K562 (cell line): ENCODE measurements at regions not wholly inside any gene's neighbourhood (a gene's known extent, or its start where the extent isn't known, plus 50 kb on each side); places are given as distances from the start of the nearest gene placed in this dataset.
A peak's percentile ranks its signal among the peaks of the same experiment; 100 is the strongest.
"Not testable (repeated sequence)": the region's sequence is repeated elsewhere in the genome, so short reads cannot be mapped to it uniquely, and the experiment has no call there.

Experiments used
- ATAC-seq: fragments of 200-7000 bp; cut with Tn5 transposase; 3 replicates; pipeline ENCODE4 v1.9.1; 2020; ENCODE audit warnings: moderate library complexity
- BruUV-seq: library from RNA; stranded (reverse); fragments of 400-500 nt; replicated peaks from 2 replicates; lab custom pipeline; 2021; lab: Mats Ljungman, UMichigan
- CTCF ChIA-PET: fragments of 300-600 bp; formaldehyde crosslinking; extraction: SDS; loops from one replicate; lab custom pipeline; 2021; ENCODE audit warnings: low intra/inter-chr PET ratio; lab: Yijun Ruan, JAX
- POLR2A ChIA-PET: fragments of 300-600, 350-650 bp; sonication (Branson Sonifier 250); formaldehyde crosslinking; extraction: SDS; loops from one replicate; lab custom pipeline; 2021; ENCODE audit warnings: antibody characterized with exemption, inconsistent platforms; lab: Yijun Ruan, JAX
- DNase-seq, 4 experiments: peaks; one replicate each; pipeline versions ENCODE4 v3.0.0 to v3.0.0-alpha.2; 2011 to 2018; ENCODE audit warnings: low spot score in 3 of 4, mixed read lengths in 3 of 4; ENCODE audit errors: extremely low read depth in 1 of 4
- FAIRE-seq: peaks from 2 replicates; lab custom pipeline; 2011; peaks lifted over from hg19 to GRCh38; lab: Jason Lieb, UNC
- H2AFZ ChIP-seq: 2 replicates; pipeline ENCODE4 v1.6.0; 2011; ENCODE audit warnings: low read depth, low read length, control low read depth, inconsistent platforms
- H3K27ac ChIP-seq: fragments of 200-600 bp; 3 replicates; pipeline ENCODE4 v1.8.0; 2011; ENCODE audit warnings: low read depth, mild to moderate bottlenecking, control low read depth, inconsistent platforms, low read length, moderate library complexity, mixed read lengths; ENCODE audit errors: extremely low read depth
- H3K27me3 ChIP-seq, 2 experiments: fragments of 300-600 bp in 1 of 2; 2 replicates in 1 of 2; 3 replicates in 1 of 2; pipeline versions ENCODE4 v1.6.0 to v1.8.0; 2011; ENCODE audit warnings: inconsistent platforms in 2 of 2, low read length in 2 of 2, mild to moderate bottlenecking in 1 of 2, mixed read lengths in 1 of 2, moderate library complexity in 1 of 2; ENCODE audit not compliant: control insufficient read depth in 2 of 2, insufficient read depth in 2 of 2
- H3K36me3 ChIP-seq: fragments of 300-600 bp; 3 replicates; pipeline ENCODE4 v1.8.0; 2011; ENCODE audit warnings: mild to moderate bottlenecking, low read length, inconsistent platforms; ENCODE audit not compliant: control insufficient read depth, insufficient read depth
- H3K4me1 ChIP-seq, 2 experiments: fragments of 200-600 bp in 1 of 2; replicated peaks in 1 of 2; 2 replicates in 1 of 2; 3 replicates in 1 of 2; pipeline versions ENCODE4 v1.5.1 to v1.8.0; 2011; ENCODE audit warnings: inconsistent platforms in 2 of 2, low read length in 2 of 2, mild to moderate bottlenecking in 1 of 2, mixed read lengths in 1 of 2, moderate library complexity in 1 of 2; ENCODE audit not compliant: control insufficient read depth in 2 of 2, insufficient read depth in 2 of 2
- H3K4me2 ChIP-seq: 2 replicates; pipeline ENCODE4 v1.6.1; 2011; ENCODE audit warnings: low read length, control low read depth, inconsistent platforms, mixed read lengths; ENCODE audit not compliant: insufficient read depth
- H3K4me3 ChIP-seq: fragments of 200-600 bp; sonication (generic), shearing (Covaris generic); 2 replicates; pipeline ENCODE4 v1.5.1; 2016; ENCODE audit warnings: control low read depth, inconsistent platforms
- H3K79me2 ChIP-seq: fragments of 200-600 bp; 3 replicates; pipeline ENCODE4 v1.8.0; 2011; ENCODE audit warnings: low read length, inconsistent platforms; ENCODE audit not compliant: control insufficient read depth, insufficient read depth
- H3K9ac ChIP-seq, 2 experiments: 2 replicates each; pipeline versions ENCODE4 v1.6.0 to v1.6.1; 2011; ENCODE audit warnings: low read depth in 2 of 2, low read length in 2 of 2, control low read depth in 1 of 2, inconsistent platforms in 1 of 2, mild to moderate bottlenecking in 1 of 2, mixed read lengths in 1 of 2; ENCODE audit not compliant: insufficient read depth in 1 of 2
- H3K9me1 ChIP-seq: one replicate; pipeline ENCODE4 v1.6.0; 2011; ENCODE audit warnings: inconsistent platforms, mild to moderate bottlenecking, low read length, moderate library complexity; ENCODE audit not compliant: control insufficient read depth, insufficient read depth
- H3K9me3 ChIP-seq: replicated peaks from 2 replicates; pipeline ENCODE4 v1.5.1; 2011; ENCODE audit warnings: low read depth, low read length, inconsistent platforms; ENCODE audit not compliant: control insufficient read depth, insufficient read depth
- H4K20me1 ChIP-seq: replicated peaks from 2 replicates; pipeline ENCODE4 v1.6.1; 2011; ENCODE audit warnings: low read length, inconsistent platforms, mixed read lengths; ENCODE audit not compliant: control insufficient read depth, insufficient read depth
- CXXC5 ChIP-seq: fragments of 250-450 bp; sonication (Bioruptor Pico); IDR thresholded peaks from 2 replicates; pipeline ENCODE4 v1.8.0; 2022; ENCODE audit warnings: inconsistent platforms, mild to moderate bottlenecking, moderate library complexity
- USF1 ChIP-seq: sonication (generic); formaldehyde crosslinking; IDR thresholded peaks from 2 replicates; pipeline ENCODE4 v1.9.0; 2022; ENCODE audit warnings: mild to moderate bottlenecking, missing genetic modification reagents
- ZNF263 ChIP-seq: sonication (generic); formaldehyde crosslinking; IDR thresholded peaks from 2 replicates; pipeline ENCODE4 v1.8.0; 2022; ENCODE audit warnings: mild to moderate bottlenecking, missing genetic modification reagents, borderline replicate concordance
- WGBS: fragments of 100-300 bp; shearing (Covaris generic); methylation state at CpG from one replicate; pipeline ENCODE4 v1.1.6; 2016; ENCODE audit warnings: low coverage, mixed read lengths; ENCODE audit not compliant: insufficient coverage; ENCODE audit errors: missing lambda C conversion rate; 5-methylcytosine and 5-hydroxymethylcytosine counted together
- in situ Hi-C: fragments of 300-500 bp; cut with MboI; formaldehyde crosslinking; loops from 4 replicates; pipeline ENCODE4 v1.15.0; 2018; ENCODE audit warnings: inconsistent platforms, mixed read lengths
- intact Hi-C: fragments of 100-400 bp; cut with micrococcal nuclease; formaldehyde crosslinking; loops from 2 replicates; pipeline ENCODE4 v1.14.2; 2022

- Histone ChIP-seq H3K27me3 (peaks cover 0 to 4% of the 10 kb centered on the region in 2 experiments; a peak in 1 of 5 replicates), H4K20me1 (no peaks in the 10 kb centered on the region), H3K9me1 (no peaks in the 10 kb centered on the region), H3K36me3 (no peaks in the 10 kb centered on the region), H3K4me3 (no peak overlapping the region), H3K4me1 (no peaks in the 10 kb centered on the region), H3K9me3 (no peaks in the 10 kb centered on the region), H2AFZ (no peak overlapping the region), H3K79me2 (no peaks in the 10 kb centered on the region), H3K27ac (no peak overlapping the region), H3K4me2 (no peak overlapping the region), H3K9ac (no peak overlapping the region)
- 0% methylated on average over 1 of the region's 7 CpGs for WGBS
- ATAC-seq, result no peak
- ChIA-PET POLR2A (no interaction called here), CTCF (no interaction called here)
- BruUV-seq, result no TSS peak
- TF ChIP-seq USF1 (CRISPR knock-in tag) (no peak), CXXC5 (no peak)
- no peak for FAIRE-seq
- intact Hi-C loops, result no loop called here
- in situ Hi-C loops, result no loop called here
- DNase-seq, result no peak
These were observed 1070.1 kb downstream of the BRD1 start for GRCh38 chr22:48757581-48757980.

GRCh38 chr22:48757135-48757534 is 1070.5 kb downstream of the BRD1 start:
- H4K20me1 ChIP-seq, BruUV-seq, DNase-seq, H2AFZ ChIP-seq, in situ Hi-C loops, H3K4me3 ChIP-seq, H3K27me3 ChIP-seq, H3K9me1 ChIP-seq, intact Hi-C loops, H3K36me3 ChIP-seq, H3K79me2 ChIP-seq, H3K9me3 ChIP-seq, H3K9ac ChIP-seq, CTCF ChIA-PET, FAIRE-seq, POLR2A ChIA-PET, ATAC-seq, H3K27ac ChIP-seq, H3K4me1 ChIP-seq, H3K4me2 ChIP-seq: not testable (repeated sequence)
- peak; percentile 68; the same call in 1 of the 2 replicates for TF ChIP-seq ZNF263 (CRISPR knock-in tag)
- WGBS, result no CpG with 5 or more reads among the region's 1 CpG
